ENCODE measurements at regions not wholly inside any gene's neighbourhood (a gene's known extent, or its start where the extent isn't known, plus 50 kb on each side); places are given as distances from the start of the nearest gene placed in this dataset.
"Not testable (repeated sequence)": the region's sequence is repeated elsewhere in the genome, so short reads cannot be mapped to it uniquely, and the experiment has no call there.

DNA sequence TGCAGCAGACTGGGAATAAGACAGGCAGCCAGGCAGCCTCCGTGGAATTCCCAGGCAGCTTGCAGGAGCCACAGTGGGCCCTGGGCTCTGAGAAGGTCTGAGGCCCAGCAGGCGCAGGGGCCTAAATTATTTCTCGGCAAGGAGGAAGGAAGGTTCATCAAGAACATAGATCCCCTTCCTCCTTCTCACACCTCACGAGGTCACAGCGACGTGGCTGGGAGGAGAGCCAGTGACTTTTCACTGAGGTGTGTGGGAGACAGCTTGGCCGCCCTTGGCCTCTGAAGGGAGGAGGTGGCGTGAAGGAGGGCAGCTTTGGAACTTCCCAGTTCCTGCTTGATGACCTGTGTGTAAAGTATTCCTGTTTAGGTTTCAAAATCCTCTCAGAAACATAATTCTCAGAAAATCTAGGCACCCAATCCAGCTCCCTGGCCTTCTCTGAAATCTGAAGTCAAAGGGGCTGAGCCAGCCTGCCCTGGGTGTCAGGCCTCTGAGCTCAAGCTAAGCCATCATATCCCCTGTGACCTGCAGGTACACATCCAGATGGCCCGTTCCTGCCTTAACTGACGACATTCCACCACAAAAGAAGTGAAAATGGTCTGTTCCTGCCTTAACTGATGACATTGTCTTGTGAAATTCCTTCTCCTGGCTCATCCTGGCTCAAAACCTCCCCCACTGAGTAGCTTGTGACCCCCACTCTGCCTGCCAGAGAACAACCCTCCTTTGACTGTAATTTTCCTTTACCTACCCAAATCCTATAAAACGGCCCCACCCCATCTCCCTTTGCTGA is 161.0 kb downstream of the ADRA2C start:
- TF ChIP-seq POLR2A (IDR thresholded peaks at IDR 0.05): not testable (repeated sequence)
- TF ChIP-seq, protein P1, sequence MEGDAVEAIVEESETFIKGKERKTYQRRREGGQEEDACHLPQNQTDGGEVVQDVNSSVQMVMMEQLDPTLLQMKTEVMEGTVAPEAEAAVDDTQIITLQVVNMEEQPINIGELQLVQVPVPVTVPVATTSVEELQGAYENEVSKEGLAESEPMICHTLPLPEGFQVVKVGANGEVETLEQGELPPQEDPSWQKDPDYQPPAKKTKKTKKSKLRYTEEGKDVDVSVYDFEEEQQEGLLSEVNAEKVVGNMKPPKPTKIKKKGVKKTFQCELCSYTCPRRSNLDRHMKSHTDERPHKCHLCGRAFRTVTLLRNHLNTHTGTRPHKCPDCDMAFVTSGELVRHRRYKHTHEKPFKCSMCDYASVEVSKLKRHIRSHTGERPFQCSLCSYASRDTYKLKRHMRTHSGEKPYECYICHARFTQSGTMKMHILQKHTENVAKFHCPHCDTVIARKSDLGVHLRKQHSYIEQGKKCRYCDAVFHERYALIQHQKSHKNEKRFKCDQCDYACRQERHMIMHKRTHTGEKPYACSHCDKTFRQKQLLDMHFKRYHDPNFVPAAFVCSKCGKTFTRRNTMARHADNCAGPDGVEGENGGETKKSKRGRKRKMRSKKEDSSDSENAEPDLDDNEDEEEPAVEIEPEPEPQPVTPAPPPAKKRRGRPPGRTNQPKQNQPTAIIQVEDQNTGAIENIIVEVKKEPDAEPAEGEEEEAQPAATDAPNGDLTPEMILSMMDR (IDR thresholded peaks at IDR 0.05): not testable (repeated sequence)

Data from thyroid gland (tissue), 4 donors.